IgD-negative memory B cell (primary cell): ENCODE measurements at regions not wholly inside any gene's neighbourhood (a gene's known extent, or its start where the extent isn't known, plus 50 kb on each side); places are given as distances from the start of the nearest gene placed in this dataset.

Experiments
- H3K27ac Mint-ChIP-seq, 3 donors: one replicate each; pipeline ENCODE4 v1.8.0; 2020 to 2022; ENCODE audit warnings: mild to moderate bottlenecking in 3 of 3, mixed read lengths in 3 of 3, moderate library complexity in 1 of 3
- H3K27me3 Mint-ChIP-seq: one replicate; pipeline ENCODE4 v1.8.0; 2021; ENCODE audit warnings: mixed read lengths
- H3K36me3 Mint-ChIP-seq: one replicate; pipeline ENCODE4 v1.8.0; 2020; ENCODE audit warnings: mild to moderate bottlenecking, mixed read lengths
- H3K4me1 Mint-ChIP-seq, 3 donors: one replicate each; pipeline ENCODE4 v1.8.0; 2020 to 2022; ENCODE audit warnings: mixed read lengths in 3 of 3, mild to moderate bottlenecking in 1 of 3
- H3K4me3 Mint-ChIP-seq, 4 donors: one replicate each; pipeline ENCODE4 v1.8.0; 2020 to 2022; ENCODE audit warnings: mild to moderate bottlenecking in 4 of 4, mixed read lengths in 4 of 4, moderate library complexity in 3 of 4
- H3K9me3 Mint-ChIP-seq, 3 donors: one replicate each; pipeline ENCODE4 v1.8.0; 2020 to 2021; ENCODE audit warnings: mixed read lengths in 3 of 3, mild to moderate bottlenecking in 1 of 3

- Mint-ChIP-seq H3K36me3 (peaks cover 3% of the 10 kb centered on the region), H3K4me3 (no peak overlapping the region), H3K27me3 (no peaks in the 10 kb centered on the region), H3K9me3 (peaks cover 4 to 9% (median 7%) of the 10 kb centered on the region in 3 donors), H3K4me1 (no peaks in the 10 kb centered on the region), H3K27ac (no peak overlapping the region)
These were observed 215.3 kb upstream of the RARB start for GRCh38 chr3:25212736-25213135.

GRCh38 chr3:25214034-25214433, 214.0 kb upstream of the RARB start:
- H3K27me3 Mint-ChIP-seq, result no peaks in the 10 kb centered on the region
- H3K4me1 Mint-ChIP-seq, result no peaks in the 10 kb centered on the region
- H3K4me3 Mint-ChIP-seq, result no peak overlapping the region
- H3K36me3 Mint-ChIP-seq, result peaks cover 3% of the 10 kb centered on the region
- H3K27ac Mint-ChIP-seq, result no peak overlapping the region
- peaks cover 4 to 10% (median 7%) of the 10 kb centered on the region in 3 donors for H3K9me3 Mint-ChIP-seq

- no peak overlapping the region for H3K27ac Mint-ChIP-seq
- peaks cover 2% of the 10 kb centered on the region for H3K36me3 Mint-ChIP-seq
- H3K9me3 Mint-ChIP-seq, result peaks cover 0 to 21% (median 14%) of the 10 kb centered on the region in 3 donors
- H3K4me3 Mint-ChIP-seq, result no peak overlapping the region
- H3K27me3 Mint-ChIP-seq, result no peaks in the 10 kb centered on the region
- no peaks in the 10 kb centered on the region for H3K4me1 Mint-ChIP-seq
These were observed 209.7 kb upstream of the RARB start for GRCh38 chr3:25218362-25218761.

- Mint-ChIP-seq H3K4me1 (no peaks in the 10 kb centered on the region), H3K27ac (no peak overlapping the region), H3K27me3 (no peaks in the 10 kb centered on the region), H3K4me3 (no peak overlapping the region), H3K36me3 (no peaks in the 10 kb centered on the region), H3K9me3 (peaks cover 0 to 2% (median 0%) of the 10 kb centered on the region in 3 donors)
These were observed 201.3 kb upstream of the RARB start for GRCh38 chr3:25226747-25227146.

GRCh38 chr3:25229586-25229985, 198.5 kb upstream of the RARB start:
- H3K9me3 Mint-ChIP-seq, result peaks cover 0 to 2% (median 0%) of the 10 kb centered on the region in 3 donors
- no peak overlapping the region for H3K27ac Mint-ChIP-seq
- no peaks in the 10 kb centered on the region for H3K27me3 Mint-ChIP-seq
- H3K36me3 Mint-ChIP-seq, result no peaks in the 10 kb centered on the region
- no peaks in the 10 kb centered on the region for H3K4me1 Mint-ChIP-seq
- no peak overlapping the region for H3K4me3 Mint-ChIP-seq

- Mint-ChIP-seq H3K36me3 (no peaks in the 10 kb centered on the region), H3K27me3 (no peaks in the 10 kb centered on the region), H3K4me3 (no peak overlapping the region), H3K9me3 (peaks cover 0 to 2% (median 0%) of the 10 kb centered on the region in 3 donors), H3K27ac (no peak overlapping the region), H3K4me1 (no peaks in the 10 kb centered on the region)
These were observed 193.0 kb upstream of the RARB start for GRCh38 chr3:25235031-25235430.

GRCh38 chr3:25235466-25235865, 192.6 kb upstream of the RARB start:
- Mint-ChIP-seq H3K4me1 (no peaks in the 10 kb centered on the region), H3K36me3 (no peaks in the 10 kb centered on the region), H3K27ac (no peak overlapping the region), H3K9me3 (peaks cover 0 to 2% (median 0%) of the 10 kb centered on the region in 3 donors), H3K27me3 (no peaks in the 10 kb centered on the region), H3K4me3 (no peak overlapping the region)

GRCh38 chr3:25237602-25238001, 190.5 kb upstream of the RARB start:
- H3K27ac Mint-ChIP-seq, result no peak overlapping the region
- H3K4me3 Mint-ChIP-seq, result no peak overlapping the region
- H3K9me3 Mint-ChIP-seq, result peaks cover 0 to 6% (median 0%) of the 10 kb centered on the region in 3 donors
- no peaks in the 10 kb centered on the region for H3K4me1 Mint-ChIP-seq
- H3K36me3 Mint-ChIP-seq, result no peaks in the 10 kb centered on the region
- H3K27me3 Mint-ChIP-seq, result no peaks in the 10 kb centered on the region

GRCh38 chr3:25239042-25239441, 189.0 kb upstream of the RARB start:
- Mint-ChIP-seq H3K36me3 (no peaks in the 10 kb centered on the region), H3K27ac (no peak overlapping the region), H3K4me3 (no peak overlapping the region), H3K27me3 (no peaks in the 10 kb centered on the region), H3K4me1 (no peaks in the 10 kb centered on the region), H3K9me3 (peaks cover 4 to 9% (median 5%) of the 10 kb centered on the region in 3 donors)

GRCh38 chr3:25246913-25247312, 181.2 kb upstream of the RARB start:
- no peaks in the 10 kb centered on the region for H3K36me3 Mint-ChIP-seq
- peaks cover 12 to 22% (median 17%) of the 10 kb centered on the region in 3 donors for H3K9me3 Mint-ChIP-seq
- H3K4me1 Mint-ChIP-seq, result peaks cover 0 to 2% (median 0%) of the 10 kb centered on the region in 3 donors
- no peak overlapping the region for H3K4me3 Mint-ChIP-seq
- no peaks in the 10 kb centered on the region for H3K27me3 Mint-ChIP-seq
- H3K27ac Mint-ChIP-seq, result no peak overlapping the region

GRCh38 chr3:25252291-25252690, 175.8 kb upstream of the RARB start:
- H3K4me3 Mint-ChIP-seq, result no peak overlapping the region
- no peaks in the 10 kb centered on the region for H3K4me1 Mint-ChIP-seq
- H3K36me3 Mint-ChIP-seq, result peaks cover 1% of the 10 kb centered on the region
- H3K27ac Mint-ChIP-seq, result peak overlapping the region in 1 of 3 donors; percentile 16
- H3K9me3 Mint-ChIP-seq, result peaks cover 7 to 12% (median 11%) of the 10 kb centered on the region in 3 donors
- no peaks in the 10 kb centered on the region for H3K27me3 Mint-ChIP-seq

- H3K4me1 Mint-ChIP-seq, result no peaks in the 10 kb centered on the region
- no peak overlapping the region for H3K4me3 Mint-ChIP-seq
- H3K36me3 Mint-ChIP-seq, result peaks cover 1% of the 10 kb centered on the region
- H3K9me3 Mint-ChIP-seq, result peaks cover 0 to 6% (median 0%) of the 10 kb centered on the region in 3 donors
- no peaks in the 10 kb centered on the region for H3K27me3 Mint-ChIP-seq
- no peak overlapping the region for H3K27ac Mint-ChIP-seq
These were observed 171.0 kb upstream of the RARB start for GRCh38 chr3:25257026-25257425.

GRCh38 chr3:25259871-25260270, 168.2 kb upstream of the RARB start:
- peaks cover 0 to 3% (median 0%) of the 10 kb centered on the region in 3 donors for H3K9me3 Mint-ChIP-seq
- no peak overlapping the region for H3K27ac Mint-ChIP-seq
- H3K36me3 Mint-ChIP-seq, result peaks cover 1% of the 10 kb centered on the region

GRCh38 chr3:25262322-25262721, 165.7 kb upstream of the RARB start:
- Mint-ChIP-seq H3K36me3 (no peaks in the 10 kb centered on the region), H3K9me3 (peaks cover 0 to 3% (median 0%) of the 10 kb centered on the region in 3 donors), H3K27ac (no peak overlapping the region)

More at GRCh38 chr3:25259871-25260270, 168.2 kb upstream of the RARB start:
- no peaks in the 10 kb centered on the region for H3K27me3 Mint-ChIP-seq
- no peak overlapping the region for H3K4me3 Mint-ChIP-seq
- H3K4me1 Mint-ChIP-seq, result no peaks in the 10 kb centered on the region

GRCh38 chr3:25265284-25265683, 162.8 kb upstream of the RARB start:
- Mint-ChIP-seq H3K4me3 (no peak overlapping the region), H3K27ac (no peak overlapping the region), H3K36me3 (no peaks in the 10 kb centered on the region), H3K4me1 (no peaks in the 10 kb centered on the region), H3K27me3 (no peaks in the 10 kb centered on the region), H3K9me3 (peaks cover 0 to 7% (median 2%) of the 10 kb centered on the region in 3 donors)

More at GRCh38 chr3:25262322-25262721, 165.7 kb upstream of the RARB start:
- H3K4me3 Mint-ChIP-seq, result no peak overlapping the region
- no peaks in the 10 kb centered on the region for H3K4me1 Mint-ChIP-seq
- no peaks in the 10 kb centered on the region for H3K27me3 Mint-ChIP-seq

- H3K4me1 Mint-ChIP-seq, result no peaks in the 10 kb centered on the region
- H3K27ac Mint-ChIP-seq, result no peak overlapping the region
- no peaks in the 10 kb centered on the region for H3K27me3 Mint-ChIP-seq
- H3K36me3 Mint-ChIP-seq, result no peaks in the 10 kb centered on the region
- peaks cover 0 to 5% (median 2%) of the 10 kb centered on the region in 3 donors for H3K9me3 Mint-ChIP-seq
- no peak overlapping the region for H3K4me3 Mint-ChIP-seq
These were observed 161.4 kb upstream of the RARB start for GRCh38 chr3:25266677-25267076.
